Gastrocnemius medialis (tissue), 4 donors: ENCODE measurements at regions not wholly inside any gene's neighbourhood (a gene's known extent, or its start where the extent isn't known, plus 50 kb on each side); places are given as distances from the start of the nearest gene placed in this dataset.

Experiments
- ATAC-seq, 2 donors: fragments of 150-250 bp; one replicate each; pipeline ENCODE4 v1.9.1; 2016
- DNase-seq, 2 donors: peaks; one replicate each; pipeline ENCODE4 v3.0.0-alpha.2; 2019
- H3K27ac ChIP-seq, 4 donors: fragments of 200-600 bp; sonication (generic); 1 replicate in 1 of 4; 2 replicates in 3 of 4; pipeline ENCODE4 v1.5.1; 2016 to 2018; ENCODE audit warnings: mild to moderate bottlenecking in 2 of 4, moderate library complexity in 1 of 4
- H3K27me3 ChIP-seq, 3 donors: fragments of 200-600 bp; sonication (generic) in 2 of 3; 1 replicate in 1 of 3; 2 replicates in 2 of 3; pipeline versions ENCODE4 v1.5.1 to v1.6.0; 2016 to 2019; ENCODE audit warnings: mild to moderate bottlenecking in 1 of 3, moderate library complexity in 1 of 3
- H3K36me3 ChIP-seq, 2 donors: fragments of 200-600 bp; sonication (generic) in 1 of 2; one replicate each; pipeline ENCODE4 v1.5.1; 2017 to 2018
- H3K4me1 ChIP-seq, 2 donors: fragments of 200-600 bp; sonication (generic) in 1 of 2; one replicate each; pipeline ENCODE4 v1.5.1; 2016 to 2017; ENCODE audit warnings: mild to moderate bottlenecking in 2 of 2
- H3K4me3 ChIP-seq, 4 donors: fragments of 200-600 bp; sonication (generic) in 3 of 4; 1 replicate in 1 of 4; 2 replicates in 3 of 4; pipeline ENCODE4 v1.5.1; 2016 to 2019; ENCODE audit warnings: mild to moderate bottlenecking in 2 of 4
- H3K9me3 ChIP-seq, 3 donors: fragments of 200-600 bp; sonication (generic) in 2 of 3; 1 replicate in 1 of 3; 2 replicates in 2 of 3; pipeline ENCODE4 v1.5.1; 2016 to 2019
- CTCF ChIP-seq, 5 experiments: fragments of 450-650 bp in 3 of 5; fragments of 200-600 bp in 2 of 5; sonication (generic) in 2 of 5; IDR thresholded peaks in 4 of 5; conservative IDR thresholded peaks in 1 of 5; 1 replicate in 4 of 5; 2 replicates in 1 of 5; pipeline ENCODE4 v1.5.1; 2016 to 2019; ENCODE audit warnings: antibody characterized with exemption in 5 of 5, mild to moderate bottlenecking in 3 of 5, moderate library complexity in 3 of 5
- POLR2A ChIP-seq, 2 donors: fragments of 450-650 bp; IDR thresholded peaks; one replicate each; pipeline ENCODE4 v1.6.1; 2017; ENCODE audit warnings: antibody characterized with exemption in 2 of 2, mild to moderate bottlenecking in 2 of 2, moderate library complexity in 2 of 2
- in situ Hi-C, 4 donors: fragments of 200-750 bp; cut with MboI; loops; one replicate each; pipeline versions ENCODE4 v1.15.0 to v1.8.0; 2017; ENCODE audit warnings: low sequenced_read_pairs in 4 of 4
- intact Hi-C: fragments of 100-400 bp; cut with DNase I; formaldehyde crosslinking; loops from one replicate; pipeline ENCODE4 v1.15.1; 2023; ENCODE audit warnings: low total_unique reads

GRCh38 chr4:1459722-1460511, 53.7 kb upstream of the NKX1-1 start:
- ATAC-seq: no peak
- in situ Hi-C loops: no loop called here
- no peak for DNase-seq
- Histone ChIP-seq H3K36me3 (no peaks in the 10 kb centered on the region), H3K4me3 (no peak overlapping the region), H3K9me3 (no peaks in the 10 kb centered on the region), H3K27me3 (peaks cover 34 to 40% (median 39%) of the 10 kb centered on the region in 3 donors), H3K27ac (no peak overlapping the region), H3K4me1 (no peaks in the 10 kb centered on the region)
- no peak for TF ChIP-seq POLR2A (IDR thresholded peaks at IDR 0.05)
- TF ChIP-seq CTCF (IDR thresholded peaks at IDR 0.05 in 4 of 5, conservative IDR thresholded peaks at IDR 0.05 in 1 of 5): no peak
- intact Hi-C loops: no loop called here

GRCh38 chr4:1459081-1459721, 53.0 kb upstream of the NKX1-1 start:
- intact Hi-C loops: no loop called here
- H3K4me1 ChIP-seq: no peaks in the 10 kb centered on the region
- H3K27ac ChIP-seq: no peak overlapping the region
- ATAC-seq: no peak
- in situ Hi-C loops: no loop called here
- H3K9me3 ChIP-seq: no peaks in the 10 kb centered on the region
- no peak for TF ChIP-seq CTCF (IDR thresholded peaks at IDR 0.05 in 4 of 5, conservative IDR thresholded peaks at IDR 0.05 in 1 of 5)
- H3K4me3 ChIP-seq: no peak overlapping the region
- H3K36me3 ChIP-seq: no peaks in the 10 kb centered on the region
- no peak for DNase-seq
- H3K27me3 ChIP-seq: peaks cover 30 to 33% (median 31%) of the 10 kb centered on the region in 3 donors

DNA sequence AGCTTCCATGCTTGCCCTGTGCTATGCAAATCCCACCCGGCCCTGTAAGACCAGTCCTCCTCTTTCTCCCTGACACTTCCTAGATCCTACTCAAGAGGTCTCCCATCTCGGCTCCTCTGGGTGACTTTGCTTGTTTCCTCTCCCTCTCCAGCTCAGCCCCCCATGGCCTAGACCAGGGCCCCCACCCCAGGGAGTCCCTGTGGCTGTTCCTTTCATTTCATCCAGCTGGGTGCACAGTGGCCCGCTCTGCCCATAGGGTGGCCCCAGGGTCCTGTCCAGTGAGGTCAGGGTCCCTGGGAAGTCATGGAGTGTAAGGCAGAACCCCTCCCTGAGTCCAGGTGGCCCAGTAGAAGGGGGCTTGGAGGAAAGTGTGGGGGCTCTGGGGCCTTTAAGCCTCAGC, 52.3 kb upstream of the NKX1-1 start:
- Histone ChIP-seq H3K27ac (no peak overlapping the region), H3K4me1 (no peaks in the 10 kb centered on the region), H3K27me3 (peaks cover 28 to 30% (median 28%) of the 10 kb centered on the region in 3 donors), H3K36me3 (no peaks in the 10 kb centered on the region), H3K9me3 (no peaks in the 10 kb centered on the region), H3K4me3 (no peak overlapping the region)
- DNase-seq (no peak), ATAC-seq (no peak)
- in situ Hi-C loops (no loop called here), intact Hi-C loops (no loop called here)
- TF ChIP-seq CTCF (IDR thresholded peaks at IDR 0.05 in 4 of 5, conservative IDR thresholded peaks at IDR 0.05 in 1 of 5): no peak
- no peak for TF ChIP-seq POLR2A (IDR thresholded peaks at IDR 0.05)
